ENCODE measurements at regions not wholly inside any gene's neighbourhood (a gene's known extent, or its start where the extent isn't known, plus 50 kb on each side); places are given as distances from the start of the nearest gene placed in this dataset.

GRCh38 chr15:79541196-79541595 is 109.1 kb downstream of the MINAR1 start:
- TF ChIP-seq POLR2A (IDR thresholded peaks at IDR 0.05) (no peak), CTCF (IDR thresholded peaks at IDR 0.05) (no peak)
